ENCODE measurements at regions not wholly inside any gene's neighbourhood (a gene's known extent, or its start where the extent isn't known, plus 50 kb on each side); places are given as distances from the start of the nearest gene placed in this dataset.

DNA sequence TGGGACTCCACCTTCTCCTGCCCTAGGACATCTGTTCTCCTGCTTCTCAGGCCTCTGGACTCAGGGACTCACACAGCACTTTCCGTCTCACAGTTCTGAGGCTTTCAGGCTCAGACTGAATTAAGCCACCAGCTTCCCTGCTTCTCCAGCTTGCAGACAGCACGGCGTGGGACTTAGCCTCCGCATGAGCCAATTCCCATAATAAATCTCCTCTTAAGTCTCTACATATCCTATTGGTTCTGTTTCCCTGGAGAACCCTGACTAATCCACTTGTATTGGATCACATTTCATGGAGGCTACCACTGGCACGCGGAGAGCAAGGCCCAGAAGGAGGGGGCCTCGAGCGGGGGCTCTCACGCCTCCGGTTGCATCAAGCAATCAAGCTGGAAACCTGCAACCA is 1313.6 kb downstream of the TBC1D22A start:
- Histone ChIP-seq H3K27ac (ENCODE audit: poor library complexity, severe bottlenecking) (no peak overlapping the region), H3K27me3 (ENCODE audit: insufficient read depth, poor library complexity, severe bottlenecking) (no peaks in the 10 kb centered on the region), H3K4me3 (ENCODE audit: severe bottlenecking) (no peak overlapping the region), H3K9me3 (ENCODE audit: severe bottlenecking) (no peaks in the 10 kb centered on the region), H3K36me3 (ENCODE audit: low read depth) (no peaks in the 10 kb centered on the region), H3K4me1 (ENCODE audit: insufficient read depth, poor library complexity, severe bottlenecking) (no peaks in the 10 kb centered on the region)
- ATAC-seq (ENCODE audit: low read depth) = no peak
- TF ChIP-seq, protein P1, sequence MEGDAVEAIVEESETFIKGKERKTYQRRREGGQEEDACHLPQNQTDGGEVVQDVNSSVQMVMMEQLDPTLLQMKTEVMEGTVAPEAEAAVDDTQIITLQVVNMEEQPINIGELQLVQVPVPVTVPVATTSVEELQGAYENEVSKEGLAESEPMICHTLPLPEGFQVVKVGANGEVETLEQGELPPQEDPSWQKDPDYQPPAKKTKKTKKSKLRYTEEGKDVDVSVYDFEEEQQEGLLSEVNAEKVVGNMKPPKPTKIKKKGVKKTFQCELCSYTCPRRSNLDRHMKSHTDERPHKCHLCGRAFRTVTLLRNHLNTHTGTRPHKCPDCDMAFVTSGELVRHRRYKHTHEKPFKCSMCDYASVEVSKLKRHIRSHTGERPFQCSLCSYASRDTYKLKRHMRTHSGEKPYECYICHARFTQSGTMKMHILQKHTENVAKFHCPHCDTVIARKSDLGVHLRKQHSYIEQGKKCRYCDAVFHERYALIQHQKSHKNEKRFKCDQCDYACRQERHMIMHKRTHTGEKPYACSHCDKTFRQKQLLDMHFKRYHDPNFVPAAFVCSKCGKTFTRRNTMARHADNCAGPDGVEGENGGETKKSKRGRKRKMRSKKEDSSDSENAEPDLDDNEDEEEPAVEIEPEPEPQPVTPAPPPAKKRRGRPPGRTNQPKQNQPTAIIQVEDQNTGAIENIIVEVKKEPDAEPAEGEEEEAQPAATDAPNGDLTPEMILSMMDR (IDR thresholded peaks at IDR 0.05; ENCODE audit: poor library complexity, severe bottlenecking) = no peak
- no peak for DNase-seq (ENCODE audit: low spot score)

GRCh38 chr22:48075604-48076003 is 1313.2 kb downstream of the TBC1D22A start:
- Histone ChIP-seq H3K27ac (ENCODE audit: poor library complexity, severe bottlenecking) (no peak overlapping the region), H3K27me3 (ENCODE audit: insufficient read depth, poor library complexity, severe bottlenecking) (no peaks in the 10 kb centered on the region), H3K4me1 (ENCODE audit: insufficient read depth, poor library complexity, severe bottlenecking) (no peaks in the 10 kb centered on the region), H3K36me3 (ENCODE audit: low read depth) (no peaks in the 10 kb centered on the region), H3K4me3 (ENCODE audit: severe bottlenecking) (no peak overlapping the region), H3K9me3 (ENCODE audit: severe bottlenecking) (no peaks in the 10 kb centered on the region)
- no peak for DNase-seq (ENCODE audit: low spot score)
- ATAC-seq (ENCODE audit: low read depth) = no peak
- TF ChIP-seq, protein P1 (IDR thresholded peaks at IDR 0.05; ENCODE audit: poor library complexity, severe bottlenecking) = no peak

DNA sequence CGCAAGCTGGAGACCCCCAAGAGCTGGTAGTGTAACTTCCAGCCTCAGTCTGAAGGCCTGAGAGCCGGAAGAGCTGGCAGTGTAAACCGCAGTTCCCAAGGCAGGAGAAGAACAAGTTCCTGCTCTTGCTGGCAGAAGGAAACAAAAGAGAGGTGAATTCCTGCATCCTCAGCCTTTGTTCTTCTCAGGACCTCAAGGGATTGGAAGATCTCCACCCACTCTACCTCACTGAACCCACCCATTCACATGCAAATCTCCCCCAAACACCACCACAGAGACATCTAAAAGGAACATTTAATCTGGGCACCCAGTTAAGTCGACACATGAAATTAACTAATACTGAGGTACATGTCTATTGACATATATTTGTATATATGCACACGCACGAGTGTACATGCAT is 1310.3 kb downstream of the TBC1D22A start:
- Histone ChIP-seq H3K4me3 (ENCODE audit: severe bottlenecking) (no peak overlapping the region), H3K36me3 (ENCODE audit: low read depth) (no peaks in the 10 kb centered on the region), H3K27me3 (ENCODE audit: insufficient read depth, poor library complexity, severe bottlenecking) (no peaks in the 10 kb centered on the region), H3K27ac (ENCODE audit: poor library complexity, severe bottlenecking) (no peak overlapping the region), H3K9me3 (ENCODE audit: severe bottlenecking) (peaks cover 2% of the 10 kb centered on the region), H3K4me1 (ENCODE audit: insufficient read depth, poor library complexity, severe bottlenecking) (no peaks in the 10 kb centered on the region)
- TF ChIP-seq, protein P1 (IDR thresholded peaks at IDR 0.05; ENCODE audit: poor library complexity, severe bottlenecking) = no peak
- DNase-seq (ENCODE audit: low spot score) (no peak), ATAC-seq (ENCODE audit: low read depth) (no peak)

DNA sequence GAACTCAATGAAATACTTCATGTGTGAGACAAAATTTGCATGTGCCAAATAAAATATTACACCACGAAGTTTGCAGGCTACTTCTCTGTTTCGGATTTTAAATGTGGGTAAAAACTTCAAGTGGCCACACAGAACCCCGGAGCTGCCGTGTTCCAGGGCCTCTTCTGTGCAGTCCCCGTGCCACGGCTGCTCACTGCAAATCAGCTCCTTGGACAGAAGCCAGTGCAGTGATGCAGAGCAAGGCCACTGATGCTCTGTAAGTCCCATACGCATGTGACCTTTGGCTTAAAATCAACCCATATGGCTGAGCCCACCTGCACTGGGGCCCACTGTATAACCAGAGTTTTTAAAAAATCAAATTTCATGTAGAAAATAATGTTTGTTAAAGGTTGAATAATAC is 1309.4 kb downstream of the TBC1D22A start:
- peaks cover 2% of the 10 kb centered on the region for H3K9me3 ChIP-seq (ENCODE audit: severe bottlenecking)
- no peaks in the 10 kb centered on the region for H3K36me3 ChIP-seq (ENCODE audit: low read depth)
- no peaks in the 10 kb centered on the region for H3K27me3 ChIP-seq (ENCODE audit: insufficient read depth, poor library complexity, severe bottlenecking)
- ATAC-seq (ENCODE audit: low read depth) (no peak), DNase-seq (ENCODE audit: low spot score) (no peak)
- no peaks in the 10 kb centered on the region for H3K4me1 ChIP-seq (ENCODE audit: insufficient read depth, poor library complexity, severe bottlenecking)
- no peak overlapping the region for H3K4me3 ChIP-seq (ENCODE audit: severe bottlenecking)
- TF ChIP-seq, protein P1 (IDR thresholded peaks at IDR 0.05; ENCODE audit: poor library complexity, severe bottlenecking) = no peak
- no peak overlapping the region for H3K27ac ChIP-seq (ENCODE audit: poor library complexity, severe bottlenecking)

DNA sequence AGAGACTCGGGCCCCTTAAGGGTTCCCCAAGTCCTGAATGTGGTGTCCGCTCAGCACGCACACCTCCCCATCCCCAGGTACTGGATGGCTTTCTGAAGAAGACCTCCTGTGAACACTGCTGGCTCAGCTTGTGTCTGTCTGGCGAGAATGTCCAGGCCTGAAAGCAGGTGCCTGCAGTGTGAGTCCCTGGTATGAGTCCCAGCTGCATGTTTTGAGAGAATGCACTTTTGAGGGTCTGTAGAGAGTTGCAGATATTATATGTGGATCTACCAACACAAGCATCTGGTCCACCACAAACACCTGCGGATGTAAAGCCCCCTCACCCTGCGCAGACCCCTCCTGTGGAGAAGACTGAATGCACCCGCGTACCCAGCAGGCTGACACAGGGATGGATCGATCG is 1308.9 kb downstream of the TBC1D22A start:
- ATAC-seq (ENCODE audit: low read depth) (no peak), DNase-seq (ENCODE audit: low spot score) (no peak)
- peaks cover 2% of the 10 kb centered on the region for H3K9me3 ChIP-seq (ENCODE audit: severe bottlenecking)

More for the DNA sequence above, 1308.9 kb downstream of the TBC1D22A start:
- Histone ChIP-seq H3K4me1 (ENCODE audit: insufficient read depth, poor library complexity, severe bottlenecking) (no peaks in the 10 kb centered on the region), H3K27me3 (ENCODE audit: insufficient read depth, poor library complexity, severe bottlenecking) (no peaks in the 10 kb centered on the region), H3K4me3 (ENCODE audit: severe bottlenecking) (no peak overlapping the region), H3K36me3 (ENCODE audit: low read depth) (no peaks in the 10 kb centered on the region), H3K27ac (ENCODE audit: poor library complexity, severe bottlenecking) (no peak overlapping the region)
- TF ChIP-seq, protein P1 (IDR thresholded peaks at IDR 0.05; ENCODE audit: poor library complexity, severe bottlenecking) = no peak
